ENCODE measurements at regions not wholly inside any gene's neighbourhood (a gene's known extent, or its start where the extent isn't known, plus 50 kb on each side); places are given as distances from the start of the nearest gene placed in this dataset.

- DNase-seq (ENCODE audit: low read depth), result no peak
Measured at GRCh38 chr5:124692950-124693349, 53.5 kb downstream of the ZNF608 start.

GRCh38 chr5:124692324-124692723 lies 54.1 kb downstream of the ZNF608 start:
- DNase-seq (ENCODE audit: low read depth), result no peak

GRCh38 chr5:124689653-124690052 lies 56.8 kb downstream of the ZNF608 start:
- DNase-seq (ENCODE audit: low read depth), result no peak

GRCh38 chr5:124686239-124687004 lies 60.0 kb downstream of the ZNF608 start:
- no peak for DNase-seq (ENCODE audit: low read depth)

- no peak for DNase-seq (ENCODE audit: low read depth)
Measured at GRCh38 chr5:124685404-124685930, 61.0 kb downstream of the ZNF608 start.

- no peak for DNase-seq (ENCODE audit: low read depth)
Measured at GRCh38 chr5:124683917-124684555, 62.4 kb downstream of the ZNF608 start.

GRCh38 chr5:124679578-124680199 lies 66.8 kb downstream of the ZNF608 start:
- no peak for DNase-seq (ENCODE audit: low read depth)

- no peak for DNase-seq (ENCODE audit: low read depth)
Measured at GRCh38 chr5:124678922-124679519, 67.4 kb downstream of the ZNF608 start.

- no peak for DNase-seq (ENCODE audit: low read depth)
Measured at GRCh38 chr5:124678468-124678867, 68.0 kb downstream of the ZNF608 start.

- no peak for DNase-seq (ENCODE audit: low read depth)
Measured at GRCh38 chr5:124677374-124678351, 68.8 kb downstream of the ZNF608 start.

GRCh38 chr5:124675931-124676846 lies 70.2 kb downstream of the ZNF608 start:
- DNase-seq (ENCODE audit: low read depth), result no peak

GRCh38 chr5:124671193-124671592 lies 75.2 kb downstream of the ZNF608 start:
- no peak for DNase-seq (ENCODE audit: low read depth)

GRCh38 chr5:124670722-124671184 lies 75.7 kb downstream of the ZNF608 start:
- no peak for DNase-seq (ENCODE audit: low read depth)

GRCh38 chr5:124669956-124670721 lies 76.3 kb downstream of the ZNF608 start:
- DNase-seq (ENCODE audit: low read depth), result no peak

- no peak for DNase-seq (ENCODE audit: low read depth)
Measured at GRCh38 chr5:124669300-124669648, 77.2 kb downstream of the ZNF608 start.

GRCh38 chr5:124668353-124669299 lies 77.8 kb downstream of the ZNF608 start:
- no peak for DNase-seq (ENCODE audit: low read depth)

- DNase-seq (ENCODE audit: low read depth), result no peak
Measured at GRCh38 chr5:124665625-124666024, 80.8 kb downstream of the ZNF608 start.

- DNase-seq (ENCODE audit: low read depth), result no peak
Measured at GRCh38 chr5:124665035-124665434, 81.4 kb downstream of the ZNF608 start.

All from activated T-cell treated with anti-CD3 and anti-CD28 coated beads for 1 hour (primary cell).